ENCODE measurements at regions not wholly inside any gene's neighbourhood (a gene's known extent, or its start where the extent isn't known, plus 50 kb on each side); places are given as distances from the start of the nearest gene placed in this dataset.

DNA sequence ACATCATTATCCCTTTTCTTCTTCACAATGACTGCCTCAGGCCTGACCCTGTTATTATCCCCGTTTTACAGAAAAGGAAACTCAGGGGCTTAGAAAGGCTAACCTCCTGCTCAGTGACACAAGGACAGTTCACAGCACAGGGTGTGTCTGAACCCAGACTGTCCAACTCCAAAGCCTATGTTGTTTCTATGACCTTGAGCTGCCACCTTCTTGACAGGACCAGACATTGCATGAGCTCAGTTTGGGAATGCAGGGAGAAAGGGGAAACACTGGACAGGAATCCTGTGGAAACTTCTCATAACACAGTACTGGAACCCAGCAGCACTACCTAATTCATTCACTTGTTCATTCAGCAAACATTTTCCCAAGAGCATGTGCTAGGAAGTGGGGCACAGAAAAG lies 472.8 kb downstream of the CDK5RAP2 start:
- DNase-seq: no peak

- DNase-seq: no peak
These were observed 475.2 kb downstream of the CDK5RAP2 start for GRCh38 chr9:120104771-120105170.

DNA sequence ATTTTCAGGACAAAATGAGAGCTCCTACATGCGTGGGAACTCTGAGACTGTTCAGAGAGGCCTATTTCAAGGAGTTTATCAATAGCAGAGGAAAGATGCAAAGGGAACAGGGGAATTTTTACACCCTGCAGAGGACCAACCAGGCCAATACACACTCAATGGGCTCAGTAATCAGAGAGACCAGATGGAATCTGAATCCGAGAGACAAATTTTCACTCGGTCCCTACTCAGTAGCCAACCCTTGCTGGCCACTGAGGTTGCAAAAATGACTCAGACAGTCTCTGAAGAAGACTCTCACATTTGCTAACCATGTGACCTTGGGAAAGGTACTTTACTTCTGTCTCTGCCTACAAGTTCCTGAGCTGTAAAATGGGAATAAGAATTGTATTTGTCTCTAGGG lies 479.4 kb downstream of the CDK5RAP2 start:
- DNase-seq: no peak

DNA sequence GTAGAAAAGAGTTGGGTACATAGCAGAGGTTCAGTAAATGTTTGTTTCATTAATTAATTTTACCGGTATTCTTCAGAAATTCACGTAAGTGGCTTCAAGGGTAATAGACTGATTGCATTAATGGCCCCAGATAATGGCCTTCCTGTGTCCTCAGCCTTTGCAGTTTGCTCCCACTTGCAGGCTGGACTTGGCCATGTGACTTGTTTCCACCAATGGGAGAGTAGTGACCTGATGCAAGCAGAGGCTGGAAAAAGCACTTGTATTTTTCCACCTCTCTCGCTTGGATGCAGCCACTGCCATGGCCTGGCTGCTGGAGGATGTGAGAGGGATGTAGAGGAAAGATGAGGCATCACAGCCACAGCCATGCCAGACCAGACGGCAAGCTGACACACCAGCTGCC lies 480.9 kb downstream of the CDK5RAP2 start:
- no peak for DNase-seq

GRCh38 chr9:120098584-120098983 lies 481.4 kb downstream of the CDK5RAP2 start:
- no peak for DNase-seq

DNA sequence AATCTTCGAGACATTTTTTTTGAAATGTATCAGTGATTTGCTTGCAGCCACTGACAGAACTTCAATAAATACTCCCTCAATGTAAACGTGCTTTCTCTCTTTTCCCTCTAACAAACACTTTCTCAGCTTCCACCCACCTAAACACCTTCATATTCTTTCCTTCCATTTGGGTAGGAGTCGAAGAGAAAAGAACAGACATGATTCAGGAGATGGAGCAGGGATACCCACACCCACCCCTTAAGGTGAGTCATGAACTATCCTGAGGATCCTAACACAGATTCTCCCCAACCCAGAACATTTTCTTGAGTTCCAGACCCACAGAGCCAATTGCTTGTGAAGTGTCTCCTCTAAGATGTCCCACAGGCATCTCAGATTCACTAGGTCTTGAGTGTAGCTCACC lies 488.8 kb downstream of the CDK5RAP2 start:
- no peak for DNase-seq

DNA sequence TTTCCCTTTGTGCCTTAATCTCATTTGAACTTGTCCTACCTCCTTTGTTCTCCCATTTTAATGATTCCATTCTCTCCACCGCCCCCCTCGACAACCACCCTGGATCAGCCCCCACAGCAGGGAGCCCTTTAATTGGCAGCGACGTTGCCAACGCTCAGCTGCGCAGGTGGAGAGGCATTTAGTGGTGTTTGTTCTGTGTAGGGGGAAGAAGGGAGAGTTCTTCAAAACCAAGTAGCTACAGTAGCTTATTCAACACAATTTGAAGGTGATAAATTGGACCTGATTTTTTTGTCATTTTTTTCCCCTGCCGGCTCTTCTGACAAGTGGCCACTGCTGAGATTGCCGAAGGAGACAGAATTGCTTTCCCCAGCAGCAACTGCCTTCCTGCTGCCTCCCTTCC lies 499.1 kb downstream of the CDK5RAP2 start:
- no peak for DNase-seq

DNA sequence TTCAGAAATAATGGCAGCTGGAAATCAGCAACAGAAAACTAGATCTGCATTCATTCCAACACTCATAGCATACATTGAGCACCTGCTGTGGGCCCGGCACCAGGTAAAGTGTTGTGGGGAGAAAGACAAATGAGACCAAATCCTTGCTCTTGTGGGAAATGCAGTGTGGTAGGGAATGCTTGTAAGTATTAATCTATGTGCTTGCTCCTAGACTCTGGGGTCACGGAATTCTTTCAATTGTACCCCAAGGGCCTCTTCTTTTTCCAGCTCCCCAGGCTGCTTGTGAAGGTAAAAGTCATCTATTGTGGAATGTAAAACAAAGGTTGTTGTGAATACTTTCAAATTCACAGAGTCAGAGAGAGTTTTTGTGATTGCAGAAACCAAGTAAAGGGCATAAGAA lies 501.9 kb downstream of the CDK5RAP2 start:
- no peak for DNase-seq

DNA sequence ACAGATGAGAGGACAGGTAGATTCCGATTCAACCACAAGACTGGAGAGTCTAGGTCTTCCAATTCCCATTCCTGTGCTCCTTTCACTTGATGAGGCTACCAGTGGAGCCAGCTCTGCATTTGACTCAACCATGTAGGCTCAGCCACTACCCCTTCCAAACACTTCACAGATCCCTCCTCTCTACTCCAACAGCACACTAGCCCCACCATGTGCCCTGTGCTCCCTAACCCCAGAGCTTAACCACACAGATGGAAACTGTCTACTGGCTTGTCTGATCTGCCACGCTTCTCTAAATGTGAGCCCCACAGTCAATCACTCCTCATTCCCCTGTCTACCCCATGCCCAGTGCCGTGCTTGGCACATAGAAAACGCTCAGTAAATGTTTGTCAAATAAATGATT lies 508.2 kb downstream of the CDK5RAP2 start:
- DNase-seq: no peak

- no peak for DNase-seq
These were observed 513.7 kb downstream of the CDK5RAP2 start for GRCh38 chr9:120066315-120066714.

DNA sequence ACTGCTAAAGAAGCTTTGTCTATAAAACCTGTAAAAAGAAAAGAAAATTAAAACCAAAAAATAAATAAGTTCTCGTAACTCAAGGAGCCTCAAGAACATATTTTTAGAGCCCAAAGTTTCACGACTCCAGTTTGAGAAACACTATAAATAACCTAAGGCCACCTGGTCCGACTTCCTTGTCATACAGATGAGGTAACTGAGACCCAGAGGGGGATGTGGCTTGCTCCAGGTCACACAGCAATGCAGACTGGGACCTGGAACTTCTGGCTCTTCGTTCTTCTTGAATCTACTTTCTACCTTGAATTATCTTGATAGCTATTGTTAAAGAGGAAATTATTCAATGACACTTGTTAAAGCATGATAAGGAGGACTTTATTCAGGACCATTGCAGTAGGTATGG lies 514.8 kb downstream of the CDK5RAP2 start:
- no peak for DNase-seq

GRCh38 chr9:120045011-120045410 lies 535.0 kb downstream of the CDK5RAP2 start:
- no peak for DNase-seq

DNA sequence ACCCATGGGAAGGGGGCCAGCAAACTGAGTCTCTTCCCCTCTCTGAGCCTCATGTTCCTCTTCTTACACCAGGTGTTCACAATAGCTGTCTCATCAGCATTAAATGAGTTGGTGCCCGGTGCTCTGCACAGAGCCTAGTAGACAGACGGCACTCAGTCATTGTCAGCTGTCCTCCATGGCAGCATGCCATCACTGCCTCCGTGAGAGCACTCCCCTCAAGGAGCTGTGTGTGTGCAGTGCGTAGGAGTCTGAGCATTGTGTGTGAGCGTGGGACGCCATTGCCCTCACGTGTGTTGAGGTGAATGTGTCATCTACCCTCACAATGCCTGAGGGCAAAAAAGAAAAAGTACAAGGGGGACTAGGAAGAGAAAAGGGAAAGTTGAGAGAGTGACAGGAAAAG lies 536.5 kb downstream of the CDK5RAP2 start:
- DNase-seq: no peak

GRCh38 chr9:120040896-120041295 lies 539.1 kb downstream of the CDK5RAP2 start:
- DNase-seq: no peak

DNA sequence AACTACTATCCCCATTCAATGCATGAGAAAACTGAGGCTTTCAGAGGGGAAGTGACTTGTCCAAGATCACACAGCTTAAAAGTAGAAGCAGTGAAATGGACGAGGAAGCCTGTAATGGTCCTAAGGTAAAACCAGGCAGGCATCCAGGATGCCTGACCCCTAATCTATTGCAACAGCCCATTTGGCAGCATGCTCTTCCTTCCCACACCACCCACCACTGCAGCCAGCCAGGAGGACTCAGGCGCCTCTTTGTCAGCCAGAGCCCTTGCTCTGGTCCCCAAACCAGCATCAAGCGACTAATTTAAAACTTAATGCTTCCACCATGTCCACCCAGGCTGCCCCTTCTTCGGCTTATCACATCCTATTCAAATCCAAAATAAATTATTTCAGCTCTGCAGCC lies 541.6 kb downstream of the CDK5RAP2 start:
- DNase-seq: no peak

GRCh38 chr9:120032639-120033038 lies 547.3 kb downstream of the CDK5RAP2 start:
- no peak for DNase-seq

- no peak for DNase-seq
These were observed 549.1 kb downstream of the CDK5RAP2 start for GRCh38 chr9:120030847-120031246.

GRCh38 chr9:120018550-120018949 lies 561.4 kb downstream of the CDK5RAP2 start:
- DNase-seq: no peak

GRCh38 chr9:120018037-120018436 lies 561.9 kb downstream of the CDK5RAP2 start:
- DNase-seq: no peak

DNA sequence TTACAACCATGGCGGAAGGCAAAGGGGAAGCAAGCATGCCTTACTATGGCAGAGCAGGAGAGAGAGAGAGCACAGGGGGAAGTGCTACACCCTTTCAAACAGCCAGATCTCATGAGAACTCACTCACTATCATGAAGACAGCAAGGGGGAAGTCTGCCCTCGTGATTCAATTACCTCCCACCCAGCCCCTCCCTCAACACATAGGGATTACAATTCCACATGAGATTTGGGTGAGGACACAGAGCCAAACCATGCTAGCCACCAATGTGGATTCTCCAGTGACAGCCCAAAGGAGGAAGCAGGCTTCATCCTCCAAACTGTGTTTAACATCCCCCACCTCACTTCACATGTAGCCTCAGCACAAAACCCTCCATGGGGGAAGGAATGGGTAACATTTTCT lies 563.7 kb downstream of the CDK5RAP2 start:
- DNase-seq: no peak

- DNase-seq: no peak
These were observed 565.2 kb downstream of the CDK5RAP2 start for GRCh38 chr9:120014796-120015195.

GRCh38 chr9:120009856-120010255 lies 570.1 kb downstream of the CDK5RAP2 start:
- no peak for DNase-seq

GRCh38 chr9:120001536-120001935 lies 578.4 kb downstream of the CDK5RAP2 start:
- DNase-seq: no peak

- DNase-seq: no peak
These were observed 581.4 kb downstream of the CDK5RAP2 start for GRCh38 chr9:119998614-119999013.

- no peak for DNase-seq
These were observed 588.2 kb downstream of the CDK5RAP2 start for GRCh38 chr9:119991797-119992196.

GRCh38 chr9:119986713-119987112 lies 593.3 kb downstream of the CDK5RAP2 start:
- no peak for DNase-seq

All from CD4-positive, alpha-beta T cell treated with Interleukin-1 beta for 1 hour (primary cell).